GM19328 (cell line): ENCODE measurements at regions not wholly inside any gene's neighbourhood (a gene's known extent, or its start where the extent isn't known, plus 50 kb on each side); places are given as distances from the start of the nearest gene placed in this dataset.

Experiments
- ATAC-seq: cut with Tn5 transposase; IDR thresholded peaks from one replicate; pipeline ENCODE4 v1.9.1; 2021; ENCODE audit warnings: mild to moderate bottlenecking, moderate library complexity; ENCODE audit not compliant: unreplicated experiment

DNA sequence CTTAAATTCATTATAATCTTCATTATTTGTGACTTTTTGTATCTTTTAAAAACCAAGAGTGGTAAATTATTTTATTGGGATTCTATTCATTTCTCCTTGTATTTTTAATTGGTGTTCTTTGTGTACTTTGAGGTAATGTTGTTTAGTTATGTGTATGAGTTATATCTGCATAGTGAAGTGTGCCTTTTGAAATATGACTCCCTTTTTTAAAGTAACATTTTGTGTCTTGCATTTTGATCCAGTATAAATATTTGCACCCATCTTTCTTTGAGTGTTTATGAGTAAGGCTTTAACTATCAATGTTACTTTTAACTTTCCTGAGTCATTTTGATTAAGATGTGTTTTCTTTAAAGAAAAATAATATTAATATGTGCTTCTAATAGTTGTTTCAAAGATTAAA is 90.0 kb upstream of the MYOCD start:
- ATAC-seq: no peak

- ATAC-seq: no peak
Observed at GRCh38 chr17:12579288-12579687, 86.4 kb upstream of the MYOCD start.

DNA sequence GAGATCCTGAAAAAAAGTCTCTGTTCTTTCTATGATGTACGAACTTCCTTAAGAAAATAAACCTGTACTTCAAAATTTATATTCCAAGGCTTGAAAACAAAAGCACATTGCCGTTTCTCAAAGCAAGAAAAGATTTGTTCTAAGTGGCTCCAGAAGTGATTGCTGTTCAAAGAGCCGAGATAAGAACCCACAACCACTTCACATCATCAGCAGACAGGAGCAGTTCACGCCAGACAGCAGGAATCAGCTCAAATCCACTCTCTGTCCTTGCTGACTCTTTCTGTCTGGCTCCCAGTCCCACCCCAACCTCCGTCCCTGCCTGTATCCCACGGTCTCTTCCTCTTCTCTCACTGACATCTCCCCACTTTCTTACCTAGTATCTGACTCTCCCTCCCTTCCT is 85.0 kb upstream of the MYOCD start:
- ATAC-seq: no peak

DNA sequence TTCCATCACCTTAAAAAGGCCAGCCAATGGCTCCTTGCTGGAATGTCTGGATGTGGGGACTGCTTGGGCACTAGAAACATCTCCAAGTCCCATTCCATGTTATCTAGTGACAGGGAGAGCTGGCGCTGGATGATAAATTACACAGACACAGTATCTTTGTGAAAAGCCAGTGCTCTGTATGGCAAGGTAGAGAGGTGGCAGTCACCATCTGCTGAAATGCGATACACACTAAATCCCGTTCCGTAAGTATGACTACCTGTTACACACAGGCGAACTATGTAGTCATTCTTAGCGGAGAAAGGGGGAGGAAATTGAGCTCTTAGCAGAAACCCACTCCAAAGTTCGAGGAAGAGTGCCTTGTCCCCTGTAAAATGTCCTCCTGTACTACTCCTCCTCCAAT is 81.0 kb upstream of the MYOCD start:
- ATAC-seq: no peak

DNA sequence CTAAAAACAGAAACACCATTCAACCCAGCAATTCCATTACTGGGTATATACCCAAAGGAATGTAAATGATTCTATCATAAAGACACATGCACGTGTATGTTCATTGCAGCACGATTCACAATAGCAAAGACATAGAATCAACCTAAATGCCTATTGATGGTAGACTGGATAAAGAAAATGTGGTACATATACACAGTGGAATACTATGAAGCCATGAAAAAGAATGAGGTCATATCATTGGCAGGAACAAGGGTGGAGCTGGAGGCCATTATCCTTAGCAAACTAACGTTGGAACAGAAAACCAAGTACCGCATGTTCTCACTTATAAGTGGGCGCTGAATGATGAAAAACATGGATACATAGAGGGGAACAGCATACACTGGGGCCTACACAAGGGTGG is 77.2 kb upstream of the MYOCD start:
- ATAC-seq: no peak

DNA sequence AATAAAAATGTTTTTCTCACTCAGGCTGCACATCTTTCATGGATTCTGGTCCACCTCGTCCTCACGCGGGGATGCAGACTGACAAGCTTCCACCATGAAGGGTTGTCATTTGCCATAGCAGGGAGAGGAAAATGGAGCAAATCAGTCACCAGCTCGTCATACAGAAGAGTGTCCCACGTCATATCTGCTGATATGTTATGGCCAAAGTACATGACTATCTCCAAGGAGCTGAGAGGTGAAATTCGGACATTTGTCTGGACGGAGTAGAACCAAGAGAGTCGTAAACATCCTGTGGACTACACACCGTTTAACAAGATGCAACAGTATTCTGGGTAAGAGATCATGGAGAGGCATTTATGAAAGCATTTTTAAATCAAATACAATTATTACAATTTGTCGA is 75.3 kb upstream of the MYOCD start:
- ATAC-seq: no peak

DNA sequence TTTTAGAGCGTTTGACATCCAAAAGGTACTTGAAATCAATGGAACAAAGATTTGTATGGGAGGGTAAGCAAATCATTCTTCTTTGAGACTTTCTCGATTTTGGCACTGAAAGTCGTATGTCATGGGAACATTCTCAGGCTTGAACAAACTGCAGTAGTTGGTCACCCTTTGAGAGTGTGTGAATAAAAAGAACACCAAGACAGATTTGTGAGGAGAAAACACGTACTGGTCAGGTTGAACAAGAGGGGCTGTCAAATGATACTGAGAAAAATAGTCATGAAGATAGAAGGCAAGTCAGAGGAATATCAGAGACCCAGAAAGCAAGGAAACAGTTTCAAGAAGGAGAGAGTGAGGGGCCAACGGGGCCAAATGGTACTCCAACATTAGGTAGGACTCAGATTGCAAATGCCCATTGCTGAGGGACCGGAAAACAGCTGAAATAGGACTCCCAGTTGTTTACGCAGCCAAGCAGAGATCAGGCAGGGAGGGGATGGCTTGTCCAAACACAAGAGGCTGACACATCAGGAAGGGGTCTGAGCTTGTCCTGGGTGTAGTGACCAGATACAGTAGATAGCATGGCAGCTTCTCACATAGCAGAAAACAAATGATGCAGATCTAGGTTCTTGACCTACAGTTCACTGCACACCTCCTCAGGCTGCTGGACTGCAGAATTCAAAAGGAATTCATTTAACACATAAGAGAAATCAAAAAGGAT is 74.5 kb upstream of the MYOCD start:
- no peak for ATAC-seq

- ATAC-seq: no peak
Observed at GRCh38 chr17:12592941-12593340, 72.7 kb upstream of the MYOCD start.

- ATAC-seq: no peak
Observed at GRCh38 chr17:12596961-12597360, 68.7 kb upstream of the MYOCD start.

DNA sequence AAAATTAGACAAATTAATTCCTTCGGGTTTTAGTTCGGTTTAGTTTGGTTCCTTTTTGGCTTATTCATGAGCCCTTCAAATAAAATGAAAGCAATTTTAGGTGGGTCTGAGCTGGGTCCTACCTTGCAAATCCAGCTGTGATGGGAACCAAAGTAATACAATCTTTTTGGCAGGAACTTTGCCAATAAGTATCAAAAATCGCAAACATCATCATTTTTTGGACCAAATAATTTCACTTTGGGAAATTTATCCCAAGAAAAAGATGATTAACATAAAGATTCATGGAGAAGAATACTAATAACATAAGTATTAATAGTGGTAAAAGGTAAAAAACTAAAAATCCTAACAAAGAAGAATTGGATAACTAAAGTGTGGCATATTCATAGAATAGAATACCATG is 67.8 kb upstream of the MYOCD start:
- no peak for ATAC-seq

DNA sequence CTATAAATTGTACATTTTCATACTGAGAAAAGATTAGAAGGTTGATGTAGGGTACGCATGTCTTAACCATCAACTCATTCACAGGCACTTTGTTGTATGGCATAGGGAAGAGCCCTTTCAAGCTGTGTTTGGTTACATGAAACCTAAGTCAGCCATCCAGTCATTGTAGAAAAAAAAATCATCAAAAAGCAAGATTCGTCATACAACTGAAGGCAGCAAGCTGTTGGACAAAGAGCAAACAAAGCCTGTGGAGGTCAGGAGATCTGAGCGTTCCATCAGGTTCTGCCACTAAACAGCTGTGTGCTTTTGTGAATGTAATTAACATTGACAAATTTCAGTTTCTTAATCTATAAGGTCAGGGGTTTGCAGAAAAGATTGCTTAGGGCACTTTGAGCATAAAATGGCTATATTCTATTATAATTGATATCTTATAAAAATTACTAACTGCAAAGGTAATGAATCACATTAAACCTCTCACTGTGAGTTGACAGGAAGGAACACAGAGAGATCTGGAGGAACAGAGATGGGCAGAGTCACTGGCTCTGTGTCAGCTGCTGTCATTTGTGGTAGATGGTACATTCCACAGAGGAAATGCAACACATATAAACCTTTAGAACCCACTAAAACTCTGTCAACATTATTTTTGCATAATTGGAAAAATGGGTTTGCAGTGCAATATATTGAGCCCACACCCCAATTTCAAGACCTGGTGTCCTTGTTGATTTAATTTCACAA is 66.3 kb upstream of the MYOCD start:
- no peak for ATAC-seq

DNA sequence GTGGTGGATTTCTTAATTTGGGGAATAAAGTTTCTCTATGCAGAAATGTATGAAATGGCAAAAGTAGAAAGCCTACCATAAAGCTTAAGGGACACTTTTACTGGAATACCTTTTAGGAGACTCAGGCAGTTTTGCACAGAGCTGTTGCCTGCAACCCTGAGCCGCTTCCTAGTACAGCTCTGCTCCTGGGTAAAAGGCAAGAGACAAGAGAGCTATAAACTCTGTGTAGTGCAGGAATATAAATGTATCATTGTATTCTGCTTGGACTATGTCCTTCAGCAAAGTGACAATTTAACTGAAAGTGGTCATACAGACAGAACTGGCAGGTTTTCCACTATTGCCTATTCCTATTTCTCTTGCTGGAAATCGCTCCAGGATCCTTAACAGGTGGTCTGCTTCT is 65.3 kb upstream of the MYOCD start:
- no peak for ATAC-seq

DNA sequence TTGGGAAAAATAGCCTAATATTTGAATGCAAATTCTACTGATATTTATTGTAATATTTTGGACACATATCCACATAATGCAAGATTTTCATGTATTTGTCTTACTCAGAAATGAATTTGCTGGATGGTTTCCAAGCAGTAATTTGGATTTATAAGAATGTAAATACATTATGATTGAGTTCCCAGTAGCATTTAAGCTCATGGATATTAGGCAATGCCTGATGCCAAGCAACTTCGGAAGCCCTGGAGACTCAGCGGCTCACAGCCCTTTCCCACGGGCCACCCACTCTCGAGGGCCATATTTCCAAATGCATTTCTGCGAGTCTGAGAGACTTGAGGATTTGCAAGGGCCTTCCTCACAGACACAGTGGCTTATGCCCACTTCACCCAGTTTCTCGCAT is 62.1 kb upstream of the MYOCD start:
- no peak for ATAC-seq

GRCh38 chr17:12605222-12605621 is 60.5 kb upstream of the MYOCD start:
- ATAC-seq: no peak

GRCh38 chr17:12613566-12613965 is 52.1 kb upstream of the MYOCD start:
- ATAC-seq: no peak
